ENCODE measurements at regions not wholly inside any gene's neighbourhood (a gene's known extent, or its start where the extent isn't known, plus 50 kb on each side); places are given as distances from the start of the nearest gene placed in this dataset.

DNA sequence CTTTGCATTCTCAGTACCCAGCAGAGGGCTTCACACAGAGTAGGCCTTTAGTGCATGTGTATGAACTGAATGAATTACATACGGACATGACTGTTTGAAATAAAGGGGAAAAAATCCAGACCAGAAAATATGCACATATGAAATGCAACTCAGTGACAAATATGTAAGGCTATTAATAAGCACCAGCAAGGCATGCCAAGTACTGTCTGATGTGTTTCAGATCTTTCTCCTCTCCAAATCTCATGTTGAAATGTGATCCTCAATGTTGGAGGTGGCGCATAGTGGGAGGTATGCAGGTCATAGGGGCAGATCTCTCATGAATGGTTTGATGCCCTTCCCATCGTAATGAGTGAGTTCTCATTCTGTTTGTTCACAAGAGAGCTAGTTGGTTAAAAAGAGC, 87.3 kb upstream of the TOMM7 start:
- DNase-seq = no peak

DNA sequence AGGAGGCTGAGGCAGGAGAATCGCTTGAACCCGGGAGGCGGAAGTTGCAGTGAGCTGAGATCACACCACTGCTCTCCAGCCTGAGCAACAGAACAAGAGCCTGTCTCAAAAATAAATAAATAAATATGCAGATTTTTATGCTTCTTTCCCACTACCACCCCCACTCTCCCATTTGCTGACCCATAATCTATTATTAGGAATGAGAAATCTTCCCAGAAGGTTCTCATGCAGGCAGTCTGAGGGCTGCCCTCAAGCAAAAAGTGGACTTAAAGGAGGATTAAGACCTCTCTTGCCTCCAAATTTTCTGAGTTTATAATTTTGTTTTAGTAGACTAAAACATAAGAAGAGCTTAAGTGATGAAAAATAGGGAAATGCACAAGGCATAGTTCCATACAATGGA, 85.2 kb upstream of the TOMM7 start:
- no peak for DNase-seq

DNA sequence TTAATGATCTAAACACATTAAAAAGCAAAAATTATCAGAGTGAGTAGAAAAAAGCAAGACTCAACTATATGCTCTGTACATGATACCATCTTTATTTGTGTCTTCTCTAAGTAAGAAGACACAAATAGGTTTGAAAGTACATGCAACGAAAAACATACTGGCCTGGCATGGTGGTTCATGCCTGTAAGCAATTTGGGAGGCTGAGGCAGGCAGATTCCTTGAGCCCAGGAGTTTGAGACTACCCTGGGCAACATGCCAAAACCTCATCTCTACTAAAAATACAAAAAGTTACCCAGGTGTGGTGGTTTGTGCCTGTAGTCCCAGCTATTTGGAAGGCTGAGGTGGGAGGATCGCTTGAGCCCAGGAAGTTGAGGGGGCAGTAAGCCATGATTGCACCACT, 78.1 kb upstream of the TOMM7 start:
- no peak for DNase-seq

DNA sequence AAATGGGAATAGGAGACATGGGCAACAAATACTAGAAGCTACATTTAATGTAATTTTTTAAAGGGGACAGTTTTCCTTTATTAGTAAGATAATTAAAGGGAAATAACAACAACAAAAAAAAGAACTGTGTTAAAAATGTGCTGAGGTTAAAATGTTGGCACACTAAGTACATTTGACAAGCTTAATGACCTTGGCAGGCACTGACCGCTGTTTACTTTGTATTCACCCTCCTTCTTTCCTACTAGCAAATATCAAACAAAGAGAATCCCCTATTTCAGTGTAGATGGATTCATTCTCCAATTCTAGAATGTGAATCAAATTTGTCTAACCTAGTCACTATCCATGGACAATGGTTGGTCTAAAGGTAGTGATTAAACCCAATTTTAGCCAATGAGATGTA, 77.5 kb upstream of the TOMM7 start:
- no peak for DNase-seq

DNA sequence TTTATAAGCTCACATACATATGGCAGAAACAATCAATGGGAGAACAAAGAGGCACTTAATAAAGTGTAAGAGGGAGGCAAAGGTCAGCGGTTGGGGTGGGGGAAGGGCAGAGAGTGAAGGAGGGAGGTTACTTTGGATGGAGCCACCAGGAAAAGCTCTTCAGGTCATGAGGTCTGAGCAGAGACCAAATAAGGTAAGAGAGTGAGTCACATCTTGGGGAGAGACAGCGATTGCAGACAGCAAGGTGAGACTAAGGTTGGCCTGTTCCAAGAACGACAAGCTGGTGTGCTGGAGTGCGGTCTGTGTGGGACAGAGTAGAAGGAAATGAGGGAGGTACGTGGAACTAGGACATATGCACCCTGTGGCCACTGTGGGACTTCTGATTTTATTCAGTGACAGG, 74.3 kb upstream of the TOMM7 start:
- no peak for DNase-seq

DNA sequence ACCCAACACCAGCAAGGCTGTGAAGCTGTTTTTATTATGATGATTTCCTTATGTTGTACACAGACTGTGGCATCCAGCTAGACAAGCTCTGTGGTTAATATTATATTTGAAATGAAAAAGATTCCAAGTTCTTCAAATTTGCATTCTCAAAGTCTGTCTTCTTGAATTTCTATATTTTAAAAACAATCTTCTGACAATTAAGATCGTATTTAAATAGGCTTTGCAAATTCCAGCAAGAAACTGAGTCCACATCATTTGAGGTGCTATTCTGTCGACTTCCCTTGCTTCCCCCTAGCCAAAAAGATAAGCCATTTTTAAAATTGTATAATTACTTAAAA, 73.1 kb upstream of the TOMM7 start:
- DNase-seq = no peak

DNA sequence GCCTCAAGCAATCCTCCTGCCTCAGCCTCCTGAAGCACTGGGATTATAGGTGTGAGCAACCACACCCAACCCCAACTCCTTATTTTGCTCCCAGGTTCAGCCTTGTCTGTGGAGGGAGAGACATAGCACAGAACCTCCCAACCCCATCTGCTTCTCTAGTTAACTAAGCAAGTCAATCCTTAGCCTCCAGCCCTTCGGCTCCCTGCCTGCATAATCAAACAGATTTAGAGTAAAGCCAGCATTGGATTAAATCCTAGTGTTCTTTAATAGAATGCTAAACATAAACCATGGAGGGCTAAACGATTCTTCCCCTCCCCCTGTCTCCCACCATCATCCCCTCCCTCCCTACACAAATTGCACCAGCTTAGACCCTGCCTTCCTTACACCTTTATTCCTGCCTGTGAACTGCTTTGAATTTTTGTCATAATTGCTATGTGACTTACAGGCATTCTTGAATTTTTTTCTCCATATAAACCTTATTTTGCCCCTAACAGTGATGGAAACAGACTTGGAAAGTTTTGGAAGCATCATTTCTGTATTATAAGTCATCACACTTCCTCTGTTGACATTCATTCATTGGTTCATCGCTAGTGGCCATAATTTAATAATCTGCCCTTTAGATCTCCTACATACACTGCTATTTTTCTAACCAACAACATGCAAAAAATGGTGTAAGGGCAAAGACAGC, 72.6 kb upstream of the TOMM7 start:
- no peak for DNase-seq

DNA sequence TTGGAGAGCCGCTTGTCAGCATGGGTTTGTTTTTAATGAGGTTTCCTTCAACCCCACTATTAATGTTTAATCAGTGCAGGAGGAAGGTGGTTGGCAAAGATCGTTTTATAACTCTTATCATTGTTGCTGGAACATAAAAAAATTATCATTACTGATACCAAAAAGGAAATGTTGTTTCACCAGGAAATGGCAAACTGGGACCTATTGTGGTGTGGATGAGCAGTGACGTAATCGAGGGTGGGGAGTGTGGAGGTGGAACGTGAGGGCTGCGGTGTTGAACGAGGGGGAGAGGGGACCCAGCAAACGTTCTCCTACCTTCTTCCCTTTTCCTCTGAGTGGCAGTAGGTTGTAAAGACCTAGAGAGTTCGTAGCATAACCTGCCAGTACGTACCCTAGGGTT, 71.9 kb upstream of the TOMM7 start:
- no peak for DNase-seq

DNA sequence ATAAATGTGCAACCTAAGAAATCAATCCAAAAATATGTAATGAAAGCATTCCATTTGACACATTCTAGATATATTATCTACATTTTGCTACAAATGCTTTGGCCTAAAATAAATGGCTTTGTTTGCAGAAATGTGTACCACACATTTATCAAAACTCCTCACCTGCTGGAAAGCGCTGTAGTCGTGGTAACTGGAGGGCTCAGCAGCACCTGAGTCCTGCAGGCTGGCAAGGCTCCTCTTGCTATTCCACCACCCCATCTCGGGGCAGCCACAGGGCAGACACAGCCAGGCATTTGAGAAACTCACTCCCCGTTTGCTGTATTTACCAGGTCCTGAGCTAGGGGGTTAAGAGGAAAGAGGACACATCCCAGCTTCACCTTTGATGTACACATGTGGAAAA, 68.1 kb upstream of the TOMM7 start:
- DNase-seq = no peak

DNA sequence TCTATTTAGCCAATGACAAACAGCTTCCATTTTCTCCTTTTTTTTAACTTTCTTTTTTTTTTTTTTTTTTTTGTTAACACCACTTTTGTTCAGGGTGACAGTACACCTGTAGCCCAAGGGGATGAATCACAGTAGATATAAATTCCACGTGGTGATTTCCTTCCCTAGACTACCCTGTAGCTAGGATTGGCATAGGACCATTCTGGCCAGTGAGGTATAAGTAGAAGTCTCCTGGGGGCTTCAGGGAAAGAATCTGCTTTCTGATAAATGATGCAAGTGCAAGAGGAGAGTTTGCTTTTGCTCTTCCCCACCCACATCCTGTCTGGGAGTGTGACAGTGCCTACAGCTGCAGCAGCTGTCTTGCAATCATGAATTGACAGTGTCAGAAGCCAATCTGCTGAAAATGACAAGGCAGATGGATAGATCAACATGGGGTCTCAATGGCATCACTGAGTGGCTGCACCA, 63.2 kb upstream of the TOMM7 start:
- peak; percentile 30 for DNase-seq

DNA sequence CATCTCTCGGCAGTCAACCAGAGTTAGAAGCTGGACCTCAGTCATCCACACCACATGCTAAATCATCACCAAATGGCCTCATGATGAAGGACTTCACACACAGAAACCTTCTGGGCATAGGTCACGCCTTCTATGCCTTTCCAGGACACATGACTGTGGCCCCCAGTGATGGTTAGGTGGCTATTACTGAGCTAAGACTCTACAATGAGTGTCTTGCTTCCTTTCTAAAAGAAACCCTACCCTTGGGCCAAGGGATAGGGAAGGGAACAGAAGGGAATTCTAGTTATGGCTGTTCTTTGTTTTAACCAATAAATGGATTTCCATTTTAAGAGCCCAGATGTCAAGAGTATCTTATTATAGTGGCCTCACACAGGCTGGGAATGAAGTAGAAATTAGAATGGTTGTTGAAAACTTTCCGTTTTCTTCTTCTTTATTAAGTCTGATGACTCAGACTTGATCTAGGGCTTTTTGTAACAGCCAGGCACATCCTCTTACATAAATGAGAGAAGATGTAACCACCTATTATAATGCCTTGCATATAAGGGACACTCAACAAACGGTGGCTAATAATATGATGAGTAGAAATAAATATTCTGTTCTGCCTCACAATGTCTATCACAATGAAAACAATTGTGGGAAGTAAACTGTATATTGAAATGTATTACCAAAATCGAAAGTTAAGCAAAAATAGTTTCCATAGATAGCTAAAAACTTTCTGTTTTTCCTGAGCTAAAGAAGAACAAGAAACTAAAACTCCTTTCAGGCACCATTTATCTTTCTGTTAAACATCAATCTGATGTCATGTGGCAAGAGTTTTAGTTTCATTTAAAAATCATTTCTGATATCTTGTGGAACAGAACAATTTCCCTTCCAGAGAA, 62.5 kb upstream of the TOMM7 start:
- no peak for DNase-seq

DNA sequence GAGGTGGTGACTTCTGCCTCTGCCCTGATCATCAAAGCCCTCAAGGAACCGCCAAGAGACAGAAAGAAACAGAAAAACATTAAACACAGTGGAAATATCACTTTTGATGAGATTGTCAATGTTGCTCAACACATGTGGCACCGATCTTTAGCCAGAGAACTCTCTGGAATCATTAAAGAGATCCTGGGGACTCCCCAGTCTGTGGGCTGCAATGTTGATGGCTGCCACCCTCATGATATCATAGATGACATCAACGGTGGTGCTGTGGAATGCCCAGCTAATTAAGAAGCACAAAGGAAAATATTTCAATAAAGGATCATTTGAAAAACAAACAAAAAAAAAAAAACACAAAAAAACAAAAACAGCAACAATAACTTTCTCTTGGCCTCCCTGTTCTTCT, 59.5 kb upstream of the TOMM7 start:
- no peak for DNase-seq

DNA sequence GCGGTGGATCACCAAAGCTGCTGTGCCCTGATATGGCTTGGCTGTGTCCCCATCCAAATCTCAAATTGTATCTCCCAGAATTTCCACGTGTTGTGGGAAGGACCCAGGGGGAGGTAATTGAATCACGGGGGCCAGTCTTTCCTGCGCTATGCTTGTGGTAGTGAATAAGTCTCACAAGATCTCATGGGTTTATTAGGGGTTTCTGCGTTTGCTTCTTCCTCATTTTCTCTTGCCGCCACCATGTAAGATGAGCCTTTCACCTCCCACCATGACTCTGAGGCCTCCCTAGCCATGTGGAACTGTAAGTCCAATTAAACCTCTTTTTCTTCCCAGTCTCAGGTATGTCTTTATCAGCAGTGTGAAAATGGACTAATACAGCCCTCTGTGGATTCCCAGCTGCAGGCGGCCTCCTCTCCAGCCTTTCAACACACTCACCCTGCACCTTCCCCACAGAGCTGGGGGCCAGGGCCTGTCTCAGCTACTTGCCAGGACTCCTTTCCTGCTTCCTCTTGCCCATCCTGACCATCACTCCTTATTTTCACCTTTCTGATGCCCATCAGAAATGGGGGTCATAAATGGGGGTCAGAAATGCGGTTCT, 57.2 kb upstream of the TOMM7 start:
- no peak for DNase-seq

DNA sequence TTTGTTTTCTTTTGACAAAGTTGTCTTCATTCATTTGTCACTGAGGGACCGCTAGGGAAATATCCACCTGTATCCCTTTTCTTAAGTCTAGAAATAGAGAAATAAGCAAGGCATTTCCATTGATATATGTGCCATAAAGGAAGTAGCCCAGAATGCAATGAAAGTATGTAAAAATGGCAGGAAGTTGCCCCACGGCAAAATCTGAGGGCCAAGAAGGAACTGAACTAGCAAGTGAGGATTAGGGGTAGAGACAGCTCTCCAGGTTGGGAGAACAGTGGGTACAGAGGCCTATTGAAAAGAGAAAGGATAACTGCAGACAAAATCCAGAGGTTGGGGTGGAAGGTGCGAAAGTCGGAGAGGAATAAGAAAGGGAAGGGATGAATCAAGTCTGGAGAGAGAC, 56.6 kb upstream of the TOMM7 start:
- DNase-seq = no peak

DNA sequence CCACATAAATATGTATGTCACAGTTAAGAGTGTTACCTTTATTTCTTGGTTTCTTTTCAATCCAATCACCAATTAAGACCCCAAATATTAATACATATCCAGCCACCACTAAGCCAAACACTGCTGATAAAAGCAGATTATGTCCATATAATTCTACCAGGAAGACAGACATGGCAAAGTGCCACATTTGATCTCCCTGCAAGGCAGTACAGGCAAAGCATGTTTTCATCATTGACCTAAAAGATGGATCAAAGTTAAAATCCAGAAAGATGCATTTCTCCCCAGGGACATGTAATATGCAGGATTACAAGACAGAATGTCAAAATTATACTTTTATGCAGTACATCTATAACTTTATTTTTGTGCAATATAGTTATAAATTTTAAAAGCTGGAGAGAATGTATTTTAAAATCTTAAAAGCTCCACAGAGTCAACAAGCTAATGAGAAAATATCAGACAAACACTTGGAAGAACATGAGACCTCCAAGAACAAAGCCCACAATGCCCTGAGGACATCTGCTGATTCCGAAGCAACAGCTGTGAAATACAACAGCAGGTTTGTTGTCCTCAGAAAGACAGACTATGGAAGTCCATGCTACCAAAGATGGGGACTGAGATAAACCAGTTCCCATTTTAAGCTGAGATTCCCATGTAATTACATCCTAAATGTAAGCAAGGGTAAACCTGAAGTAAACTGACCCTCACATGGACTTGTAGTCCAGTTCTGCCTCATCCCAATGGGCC, 54.5 kb upstream of the TOMM7 start:
- no peak for DNase-seq

DNA sequence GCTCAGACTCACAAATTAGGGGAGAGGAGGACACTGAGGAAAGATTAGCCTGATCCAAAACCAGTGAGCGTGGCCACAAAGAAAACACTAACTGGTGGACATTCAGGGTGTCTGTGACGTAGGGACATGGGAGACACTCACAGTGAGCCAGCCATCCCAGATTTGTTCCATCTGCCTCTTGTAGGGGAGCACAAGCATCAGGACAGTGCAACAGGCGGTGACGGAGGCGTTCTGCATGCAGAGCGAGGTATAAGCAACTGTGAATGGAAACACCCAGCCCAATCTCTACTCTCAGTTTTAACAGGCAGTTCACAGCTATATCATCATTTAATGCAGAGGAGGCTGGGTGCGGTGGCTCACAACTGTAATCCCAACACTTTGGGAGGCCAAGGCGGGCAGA, 52.8 kb upstream of the TOMM7 start:
- DNase-seq = no peak

DNA sequence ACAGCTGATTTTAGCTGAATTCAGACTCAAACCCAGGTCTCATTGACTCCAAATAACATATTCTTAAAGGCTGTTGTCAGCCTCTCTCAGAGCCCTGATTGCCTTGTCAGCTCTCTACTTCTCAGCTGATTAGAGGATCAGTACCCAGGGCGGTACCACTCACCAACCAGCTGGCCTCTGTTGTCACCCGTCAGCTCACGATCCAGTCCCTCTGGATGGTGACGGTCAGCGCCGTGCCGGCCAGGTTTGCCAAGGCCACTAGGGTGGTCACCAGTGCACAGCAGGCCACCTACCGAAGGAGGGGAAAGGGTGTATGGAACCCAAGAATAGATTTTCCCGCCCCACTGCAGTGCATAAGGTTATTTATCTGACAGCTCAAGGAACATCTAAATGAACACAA, 52.3 kb upstream of the TOMM7 start:
- DNase-seq = peak; percentile 34

Data from retina (tissue), 1 donor.